ENCODE measurements at regions not wholly inside any gene's neighbourhood (a gene's known extent, or its start where the extent isn't known, plus 50 kb on each side); places are given as distances from the start of the nearest gene placed in this dataset.
A peak's percentile ranks its signal among the peaks of the same experiment; 100 is the strongest.

DNA sequence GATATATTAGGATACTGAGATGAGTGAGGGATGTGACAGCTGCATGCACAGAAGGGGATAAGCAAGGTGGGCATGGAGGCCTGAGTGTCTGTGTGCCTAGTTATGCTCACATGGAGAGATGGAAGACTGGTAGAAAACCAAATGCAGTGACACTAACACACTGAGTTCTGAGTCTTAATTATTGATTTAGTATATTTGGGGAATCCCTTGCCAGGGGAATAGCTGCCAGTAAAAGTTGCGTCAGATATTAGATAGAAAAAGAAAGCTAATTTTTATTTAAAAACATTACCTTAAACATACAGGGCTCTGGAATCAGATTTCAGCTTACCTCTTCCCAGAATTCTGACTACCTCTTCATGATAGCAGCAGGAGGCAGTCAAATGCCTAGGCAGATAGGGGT lies 620.5 kb downstream of the METTL15 start:
- no peaks in the 10 kb centered on the region for H3K36me3 ChIP-seq (ENCODE audit: insufficient read depth, low read length)
- H3K4me1 ChIP-seq (ENCODE audit: control insufficient read depth, insufficient read depth, low read length, unreplicated experiment), result peaks cover 33% of the 10 kb centered on the region
- H3K27ac ChIP-seq (ENCODE audit: low read depth, low read length), result no peak overlapping the region
- H3K4me3 ChIP-seq (ENCODE audit: low read depth, low read length), result no peak overlapping the region
- no peaks in the 10 kb centered on the region for H3K27me3 ChIP-seq (ENCODE audit: insufficient read depth, low read length)
- H3K79me2 ChIP-seq (ENCODE audit: control insufficient read depth, insufficient read depth, low read length, unreplicated experiment), result peaks cover 7% of the 10 kb centered on the region
- H2AFZ ChIP-seq (ENCODE audit: low read length, unreplicated experiment), result no peak overlapping the region

DNA sequence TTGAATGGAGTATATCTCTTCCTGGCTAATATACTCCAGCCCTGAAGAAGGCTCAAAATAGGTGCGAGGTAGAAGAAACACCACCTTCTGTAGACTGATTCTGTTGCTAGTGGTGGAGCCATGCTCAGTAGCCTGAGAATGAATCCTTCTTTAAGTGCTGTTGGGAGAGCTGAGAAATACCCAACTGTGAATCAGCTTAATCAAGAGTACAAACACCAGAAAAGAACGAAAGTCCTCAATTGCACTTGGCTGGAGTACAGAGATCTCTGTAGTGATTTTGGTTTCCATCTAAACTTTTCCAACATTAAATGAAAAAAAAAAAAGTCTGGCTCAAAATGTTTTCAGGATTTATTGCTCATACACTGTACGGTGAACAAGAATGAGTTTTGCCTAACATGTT lies 619.1 kb downstream of the METTL15 start:
- H3K79me2 ChIP-seq (ENCODE audit: control insufficient read depth, insufficient read depth, low read length, unreplicated experiment), result peaks cover 7% of the 10 kb centered on the region
- peak overlapping the region; percentile 53; the same call in 1 of the 2 replicates for H3K27ac ChIP-seq (ENCODE audit: low read depth, low read length)
- peaks cover 42% of the 10 kb centered on the region for H3K4me1 ChIP-seq (ENCODE audit: control insufficient read depth, insufficient read depth, low read length, unreplicated experiment)
- H3K27me3 ChIP-seq (ENCODE audit: insufficient read depth, low read length), result no peaks in the 10 kb centered on the region
- H3K36me3 ChIP-seq (ENCODE audit: insufficient read depth, low read length), result no peaks in the 10 kb centered on the region
- no peak overlapping the region for H2AFZ ChIP-seq (ENCODE audit: low read length, unreplicated experiment)
- no peak overlapping the region for H3K4me3 ChIP-seq (ENCODE audit: low read depth, low read length)

DNA sequence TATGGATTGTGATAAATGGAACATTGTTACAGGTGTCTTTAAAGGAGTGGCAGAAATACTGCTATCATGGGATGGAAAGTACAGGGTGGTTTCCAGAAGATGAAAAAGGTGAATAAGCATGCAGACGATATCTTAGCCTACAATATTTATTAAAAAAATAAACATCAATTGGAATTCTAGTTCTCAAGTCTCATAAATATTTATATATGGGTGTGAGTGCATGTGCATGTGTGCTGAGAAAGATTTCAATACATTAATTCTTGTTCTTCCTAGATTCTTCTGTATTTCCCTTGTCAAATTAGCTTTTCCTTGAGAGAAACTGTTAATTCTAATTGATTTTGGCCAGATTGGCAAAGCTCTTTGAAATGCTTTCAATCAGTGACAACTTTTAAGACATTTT lies 618.2 kb downstream of the METTL15 start:
- H3K4me1 ChIP-seq (ENCODE audit: control insufficient read depth, insufficient read depth, low read length, unreplicated experiment), result peaks cover 37% of the 10 kb centered on the region
- H2AFZ ChIP-seq (ENCODE audit: low read length, unreplicated experiment), result no peak overlapping the region
- H3K27ac ChIP-seq (ENCODE audit: low read depth, low read length), result no peak overlapping the region
- no peaks in the 10 kb centered on the region for H3K36me3 ChIP-seq (ENCODE audit: insufficient read depth, low read length)
- H3K79me2 ChIP-seq (ENCODE audit: control insufficient read depth, insufficient read depth, low read length, unreplicated experiment), result peaks cover 7% of the 10 kb centered on the region
- no peaks in the 10 kb centered on the region for H3K27me3 ChIP-seq (ENCODE audit: insufficient read depth, low read length)
- H3K4me3 ChIP-seq (ENCODE audit: low read depth, low read length), result no peak overlapping the region

- Histone ChIP-seq H3K27me3 (ENCODE audit: insufficient read depth, low read length) (no peaks in the 10 kb centered on the region), H3K36me3 (ENCODE audit: insufficient read depth, low read length) (no peaks in the 10 kb centered on the region), H3K27ac (ENCODE audit: low read depth, low read length) (no peak overlapping the region), H2AFZ (ENCODE audit: low read length, unreplicated experiment) (no peak overlapping the region), H3K79me2 (ENCODE audit: control insufficient read depth, insufficient read depth, low read length, unreplicated experiment) (peaks cover 3% of the 10 kb centered on the region), H3K4me1 (ENCODE audit: control insufficient read depth, insufficient read depth, low read length, unreplicated experiment) (peaks cover 9% of the 10 kb centered on the region), H3K4me3 (ENCODE audit: low read depth, low read length) (no peak overlapping the region)
Measured at GRCh38 chr11:28715726-28716125, 607.5 kb downstream of the METTL15 start.

DNA sequence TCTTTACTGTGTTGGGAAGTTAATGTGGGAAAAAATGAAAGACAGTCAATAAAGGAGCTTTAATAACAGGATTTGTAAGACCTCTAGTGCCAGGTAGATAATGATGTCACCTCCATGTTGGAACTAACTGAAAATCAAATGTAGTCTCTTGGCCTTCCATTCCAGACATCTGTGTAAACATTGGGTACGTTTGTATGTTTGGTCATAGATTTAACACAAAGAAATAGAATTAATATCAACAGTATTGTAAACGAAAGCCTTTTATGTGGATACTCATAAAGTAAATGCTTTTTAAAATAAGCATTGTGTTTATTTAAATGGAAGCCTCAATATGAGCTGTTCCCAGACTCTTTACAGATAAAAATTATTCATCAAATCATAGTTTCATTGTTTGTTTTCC lies 605.7 kb downstream of the METTL15 start:
- H3K36me3 ChIP-seq (ENCODE audit: insufficient read depth, low read length), result no peaks in the 10 kb centered on the region
- H2AFZ ChIP-seq (ENCODE audit: low read length, unreplicated experiment), result no peak overlapping the region
- H3K27ac ChIP-seq (ENCODE audit: low read depth, low read length), result no peak overlapping the region

GRCh38 chr11:28708075-28708474 lies 599.9 kb downstream of the METTL15 start:
- Histone ChIP-seq H3K36me3 (ENCODE audit: insufficient read depth, low read length) (no peaks in the 10 kb centered on the region), H2AFZ (ENCODE audit: low read length, unreplicated experiment) (no peak overlapping the region), H3K27me3 (ENCODE audit: insufficient read depth, low read length) (no peaks in the 10 kb centered on the region), H3K27ac (ENCODE audit: low read depth, low read length) (no peak overlapping the region), H3K4me1 (ENCODE audit: control insufficient read depth, insufficient read depth, low read length, unreplicated experiment) (peaks cover 9% of the 10 kb centered on the region), H3K79me2 (ENCODE audit: control insufficient read depth, insufficient read depth, low read length, unreplicated experiment) (peaks cover 21% of the 10 kb centered on the region), H3K4me3 (ENCODE audit: low read depth, low read length) (no peak overlapping the region)

More for the DNA sequence above, 605.7 kb downstream of the METTL15 start:
- Histone ChIP-seq H3K79me2 (ENCODE audit: control insufficient read depth, insufficient read depth, low read length, unreplicated experiment) (peaks cover 3% of the 10 kb centered on the region), H3K4me3 (ENCODE audit: low read depth, low read length) (no peak overlapping the region), H3K4me1 (ENCODE audit: control insufficient read depth, insufficient read depth, low read length, unreplicated experiment) (peaks cover 9% of the 10 kb centered on the region), H3K27me3 (ENCODE audit: insufficient read depth, low read length) (no peaks in the 10 kb centered on the region)

GRCh38 chr11:28704801-28705200 lies 596.6 kb downstream of the METTL15 start:
- Histone ChIP-seq H3K27ac (ENCODE audit: low read depth, low read length) (no peak overlapping the region), H3K4me3 (ENCODE audit: low read depth, low read length) (no peak overlapping the region), H3K79me2 (ENCODE audit: control insufficient read depth, insufficient read depth, low read length, unreplicated experiment) (peaks cover 25% of the 10 kb centered on the region), H3K4me1 (ENCODE audit: control insufficient read depth, insufficient read depth, low read length, unreplicated experiment) (peaks cover 27% of the 10 kb centered on the region), H3K27me3 (ENCODE audit: insufficient read depth, low read length) (no peaks in the 10 kb centered on the region), H2AFZ (ENCODE audit: low read length, unreplicated experiment) (no peak overlapping the region), H3K36me3 (ENCODE audit: insufficient read depth, low read length) (no peaks in the 10 kb centered on the region)

DNA sequence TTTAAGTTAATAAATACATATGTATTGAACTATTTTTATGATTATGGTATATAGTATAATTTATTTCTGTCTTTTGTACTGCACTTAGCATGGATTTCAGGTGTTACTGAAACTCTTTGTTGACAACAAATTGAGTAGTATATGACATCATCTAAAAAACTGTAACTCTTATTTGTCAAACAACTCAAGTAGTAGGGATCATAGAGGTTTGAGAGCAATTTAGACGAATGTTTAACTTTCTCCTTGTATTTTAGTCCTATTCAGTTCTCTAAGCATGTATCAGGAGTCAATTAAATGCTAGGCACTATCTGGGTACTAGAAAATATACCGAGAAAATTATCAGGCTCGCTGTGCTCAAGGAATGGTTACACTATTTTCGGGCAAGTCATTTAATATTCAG lies 595.2 kb downstream of the METTL15 start:
- Histone ChIP-seq H2AFZ (ENCODE audit: low read length, unreplicated experiment) (no peak overlapping the region), H3K79me2 (ENCODE audit: control insufficient read depth, insufficient read depth, low read length, unreplicated experiment) (peaks cover 25% of the 10 kb centered on the region)

DNA sequence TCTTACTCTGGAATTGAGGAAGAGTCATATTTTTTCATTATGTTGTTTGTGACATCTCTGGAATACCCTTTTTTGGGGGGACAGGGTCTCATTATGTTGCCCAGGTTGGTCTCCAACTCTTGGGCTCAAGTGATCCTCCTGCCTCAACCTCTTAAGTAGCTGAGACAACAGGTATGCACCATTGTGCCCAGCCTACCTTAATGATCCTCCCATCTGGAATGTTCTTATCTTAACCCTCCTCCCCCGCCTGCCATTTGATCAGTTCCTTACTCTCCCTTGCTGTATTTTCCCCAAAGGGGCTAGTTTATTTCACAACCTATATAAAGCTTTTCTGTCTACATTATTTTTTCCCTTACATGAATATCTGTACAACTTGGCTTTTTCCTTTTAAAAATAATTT lies 594.7 kb downstream of the METTL15 start:
- H3K36me3 ChIP-seq (ENCODE audit: insufficient read depth, low read length), result no peaks in the 10 kb centered on the region
- H3K27ac ChIP-seq (ENCODE audit: low read depth, low read length), result peak overlapping the region; percentile 83
- H3K4me3 ChIP-seq (ENCODE audit: low read depth, low read length), result peak overlapping the region; percentile 65
- no peaks in the 10 kb centered on the region for H3K27me3 ChIP-seq (ENCODE audit: insufficient read depth, low read length)
- peaks cover 34% of the 10 kb centered on the region for H3K4me1 ChIP-seq (ENCODE audit: control insufficient read depth, insufficient read depth, low read length, unreplicated experiment)
- H3K79me2 ChIP-seq (ENCODE audit: control insufficient read depth, insufficient read depth, low read length, unreplicated experiment), result peaks cover 25% of the 10 kb centered on the region
- peak overlapping the region; percentile 11 for H2AFZ ChIP-seq (ENCODE audit: low read length, unreplicated experiment)

More for the DNA sequence above, 595.2 kb downstream of the METTL15 start:
- Histone ChIP-seq H3K4me1 (ENCODE audit: control insufficient read depth, insufficient read depth, low read length, unreplicated experiment) (peaks cover 34% of the 10 kb centered on the region), H3K36me3 (ENCODE audit: insufficient read depth, low read length) (no peaks in the 10 kb centered on the region), H3K27ac (ENCODE audit: low read depth, low read length) (peak overlapping the region; percentile 83), H3K27me3 (ENCODE audit: insufficient read depth, low read length) (no peaks in the 10 kb centered on the region), H3K4me3 (ENCODE audit: low read depth, low read length) (peak overlapping the region; percentile 67)

- Histone ChIP-seq H3K27ac (ENCODE audit: low read depth, low read length) (peak overlapping the region; percentile 83), H2AFZ (ENCODE audit: low read length, unreplicated experiment) (peak overlapping the region; percentile 11), H3K4me1 (ENCODE audit: control insufficient read depth, insufficient read depth, low read length, unreplicated experiment) (peaks cover 38% of the 10 kb centered on the region), H3K36me3 (ENCODE audit: insufficient read depth, low read length) (no peaks in the 10 kb centered on the region), H3K27me3 (ENCODE audit: insufficient read depth, low read length) (no peaks in the 10 kb centered on the region), H3K4me3 (ENCODE audit: low read depth, low read length) (peak overlapping the region; percentile 65), H3K79me2 (ENCODE audit: control insufficient read depth, insufficient read depth, low read length, unreplicated experiment) (peaks cover 25% of the 10 kb centered on the region)
Measured at GRCh38 chr11:28702450-28702790, 594.2 kb downstream of the METTL15 start.

DNA sequence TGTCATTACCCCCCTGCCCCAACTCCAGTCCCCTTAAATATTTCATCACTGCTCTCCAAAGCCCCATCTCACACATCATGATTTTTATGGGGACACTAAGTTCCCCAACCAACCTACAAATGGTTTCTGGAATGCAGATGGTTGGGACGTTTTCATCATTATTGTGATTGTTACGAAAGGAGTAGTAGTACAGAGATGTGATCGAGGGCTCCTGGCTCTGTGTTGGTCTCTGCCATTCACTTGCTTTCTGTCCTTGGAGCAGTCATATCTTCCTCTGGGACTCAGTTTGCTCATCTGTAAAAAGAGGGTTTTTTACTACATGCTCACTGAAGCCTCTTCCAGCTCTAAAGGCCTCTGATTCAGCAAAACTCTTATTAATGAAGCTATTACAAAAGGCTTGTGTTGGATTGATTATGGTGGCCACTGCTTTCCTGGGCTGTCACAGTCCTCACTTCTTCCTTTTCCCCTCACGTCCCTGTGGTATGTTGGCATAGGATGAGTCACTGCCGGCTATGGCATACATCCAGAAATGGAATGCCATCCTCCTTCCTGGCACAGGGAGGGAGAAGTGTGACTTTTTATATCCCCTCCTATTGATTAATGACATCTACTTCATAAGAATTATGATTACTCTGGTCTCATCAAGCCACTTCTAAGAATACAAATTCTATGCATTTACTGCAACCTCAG lies 593.7 kb downstream of the METTL15 start:
- peaks cover 25% of the 10 kb centered on the region for H3K79me2 ChIP-seq (ENCODE audit: control insufficient read depth, insufficient read depth, low read length, unreplicated experiment)
- peaks cover 40% of the 10 kb centered on the region for H3K4me1 ChIP-seq (ENCODE audit: control insufficient read depth, insufficient read depth, low read length, unreplicated experiment)
- H2AFZ ChIP-seq (ENCODE audit: low read length, unreplicated experiment), result peak overlapping the region; percentile 11
- peak overlapping the region; percentile 65 for H3K4me3 ChIP-seq (ENCODE audit: low read depth, low read length)
- H3K27me3 ChIP-seq (ENCODE audit: insufficient read depth, low read length), result no peaks in the 10 kb centered on the region
- peak overlapping the region; percentile 83 for H3K27ac ChIP-seq (ENCODE audit: low read depth, low read length)
- no peaks in the 10 kb centered on the region for H3K36me3 ChIP-seq (ENCODE audit: insufficient read depth, low read length)
